ENCODE measurements at regions not wholly inside any gene's neighbourhood (a gene's known extent, or its start where the extent isn't known, plus 50 kb on each side); places are given as distances from the start of the nearest gene placed in this dataset.

DNA sequence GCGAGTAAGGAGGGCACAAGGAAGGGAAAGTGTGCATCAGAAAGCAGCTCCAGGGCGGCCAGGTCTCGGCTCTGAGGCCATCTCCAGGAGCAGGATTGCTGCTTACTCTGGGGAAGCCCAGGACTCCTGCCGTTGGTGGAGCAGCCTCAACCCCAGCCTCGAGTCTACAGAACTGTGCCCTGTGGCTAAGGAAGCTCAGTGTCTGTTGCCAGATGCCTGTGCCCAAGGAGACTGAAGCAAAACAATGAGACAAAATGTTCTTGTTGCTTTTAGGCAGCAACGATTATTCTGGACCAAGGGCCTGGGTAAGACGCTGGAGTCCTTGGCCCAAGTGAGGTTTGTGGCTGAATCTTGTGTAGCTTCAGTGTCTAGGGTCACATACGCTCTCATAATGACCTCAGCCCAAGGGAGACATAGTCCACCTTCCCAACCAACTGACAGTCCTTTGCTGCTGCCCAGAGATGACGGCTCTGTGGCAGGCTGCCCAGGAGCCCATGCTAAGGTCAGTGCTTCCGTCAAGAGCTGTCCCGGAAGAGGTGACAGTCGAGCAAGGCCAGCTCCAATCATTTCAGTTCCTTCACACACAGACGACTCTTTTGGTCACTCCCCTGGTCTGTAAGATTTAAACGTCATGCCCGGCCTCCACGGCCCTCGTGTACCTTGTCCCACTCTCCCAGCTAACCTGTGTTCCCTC is 223.8 kb downstream of the TTC32 start:
- DNase-seq, result no peak

DNA sequence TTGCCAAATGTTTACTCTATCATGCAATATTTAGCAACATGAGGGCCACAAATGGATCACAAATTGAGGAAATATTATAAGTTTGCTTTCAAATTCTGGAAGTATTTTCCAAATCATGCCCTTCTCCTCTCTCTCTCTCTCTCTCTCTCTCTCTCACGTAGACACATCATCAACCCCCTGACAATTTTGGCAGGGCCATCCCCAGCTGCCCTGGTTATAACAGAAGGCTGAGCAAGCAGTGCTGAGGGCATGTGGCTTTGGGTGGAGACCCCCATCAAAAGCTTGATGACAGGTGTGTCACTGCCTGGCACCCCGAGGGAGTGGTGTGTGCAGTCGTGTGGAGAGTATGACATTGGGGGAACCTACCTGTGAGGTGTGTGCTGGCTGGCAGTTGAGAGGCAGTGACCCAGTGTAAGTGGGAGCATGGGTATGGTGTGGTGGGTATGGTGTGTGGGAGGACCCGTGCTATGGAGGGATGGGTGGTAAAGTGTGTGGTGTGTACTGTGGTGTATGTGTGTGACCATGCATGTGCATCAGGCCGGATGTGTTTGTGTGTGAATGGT is 224.5 kb downstream of the TTC32 start:
- DNase-seq, result no peak

DNA sequence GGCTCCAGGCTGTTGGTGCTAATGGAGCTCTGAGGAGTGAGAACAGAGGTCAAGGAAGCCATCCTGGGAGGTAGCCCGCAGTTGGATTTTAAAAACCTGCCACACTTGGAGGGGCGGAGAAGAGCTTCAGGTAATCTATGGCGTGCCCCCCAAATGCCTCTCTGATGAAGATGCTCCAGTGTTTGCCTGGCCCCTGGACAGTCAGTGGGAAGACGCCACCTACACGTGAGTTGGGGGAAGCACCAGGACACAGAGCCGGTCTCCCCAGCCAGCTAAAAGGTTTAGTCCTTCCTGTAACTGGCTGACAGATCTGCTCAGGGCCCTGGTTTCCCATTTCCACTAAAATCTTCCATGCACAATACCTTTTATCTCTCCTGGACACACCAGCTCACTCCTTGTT is 225.0 kb downstream of the TTC32 start:
- DNase-seq, result no peak

DNA sequence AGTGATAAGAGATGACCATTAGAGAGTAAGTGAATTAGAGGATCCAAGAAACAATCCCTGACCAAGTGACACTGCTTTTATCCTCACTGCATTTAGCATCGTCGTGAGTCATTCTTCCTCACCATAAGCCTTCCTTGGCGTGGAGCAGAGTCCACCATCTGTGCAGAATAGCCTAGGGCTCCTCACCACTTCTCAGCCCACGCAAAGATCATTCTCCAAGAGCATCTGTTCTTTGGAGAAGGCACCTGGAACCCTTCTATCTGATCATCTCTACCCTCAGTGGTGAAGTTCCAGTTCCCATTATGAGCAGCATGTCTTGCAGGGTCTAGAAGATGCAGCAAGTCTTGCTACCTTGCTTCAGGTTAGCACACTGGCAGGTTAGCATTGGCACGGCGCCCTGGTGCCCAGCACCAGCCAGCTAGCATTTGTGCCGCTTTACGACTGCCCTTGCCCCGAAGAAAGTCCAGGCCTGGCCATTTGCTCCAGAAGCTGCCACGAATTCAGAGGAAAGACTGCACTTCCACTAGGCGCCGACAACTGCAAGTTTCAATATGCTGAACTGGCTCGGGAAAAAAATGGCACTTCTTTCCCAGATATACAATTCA is 225.8 kb downstream of the TTC32 start:
- no peak for DNase-seq

DNA sequence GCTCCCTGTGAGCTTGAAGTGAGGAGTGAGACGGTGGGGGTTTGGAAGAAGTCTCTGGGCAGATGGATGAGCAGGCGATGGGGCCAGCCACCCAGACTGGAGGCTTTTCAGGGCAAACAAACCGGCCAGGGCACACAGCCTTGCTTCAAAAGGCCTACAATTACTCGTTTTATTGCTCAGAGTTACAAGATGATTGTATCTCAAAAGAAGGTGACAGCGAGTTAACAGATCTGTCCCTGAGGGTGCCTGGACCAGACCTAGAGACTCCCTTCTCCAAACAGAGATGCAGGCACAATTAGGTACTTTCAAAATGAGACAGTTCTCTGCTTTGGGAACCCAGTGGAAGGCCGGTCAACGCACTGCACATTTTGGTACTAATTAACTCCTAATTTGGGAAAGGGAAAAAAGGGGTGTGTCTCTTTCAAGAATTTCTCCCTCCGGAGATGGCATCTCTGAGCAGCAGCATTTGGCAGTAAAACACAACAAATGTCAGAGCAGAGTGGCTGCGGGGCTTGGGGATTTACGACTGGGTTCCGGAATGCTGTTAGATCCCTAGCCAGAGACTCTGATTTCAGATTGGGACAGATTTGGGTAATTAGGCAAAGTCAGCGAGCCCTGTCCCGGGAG is 226.7 kb downstream of the TTC32 start:
- peak; percentile 57 for DNase-seq

GRCh38 chr2:19674051-19675002 is 227.5 kb downstream of the TTC32 start:
- DNase-seq, result no peak

- no peak for DNase-seq
Observed at GRCh38 chr2:19673213-19673791, 228.5 kb downstream of the TTC32 start.

GRCh38 chr2:19671916-19672315 is 229.9 kb downstream of the TTC32 start:
- DNase-seq, result no peak

- DNase-seq, result no peak
Observed at GRCh38 chr2:19671311-19671710, 230.5 kb downstream of the TTC32 start.

- DNase-seq, result peak; percentile 86
Observed at GRCh38 chr2:19670303-19670702, 231.5 kb downstream of the TTC32 start.

DNA sequence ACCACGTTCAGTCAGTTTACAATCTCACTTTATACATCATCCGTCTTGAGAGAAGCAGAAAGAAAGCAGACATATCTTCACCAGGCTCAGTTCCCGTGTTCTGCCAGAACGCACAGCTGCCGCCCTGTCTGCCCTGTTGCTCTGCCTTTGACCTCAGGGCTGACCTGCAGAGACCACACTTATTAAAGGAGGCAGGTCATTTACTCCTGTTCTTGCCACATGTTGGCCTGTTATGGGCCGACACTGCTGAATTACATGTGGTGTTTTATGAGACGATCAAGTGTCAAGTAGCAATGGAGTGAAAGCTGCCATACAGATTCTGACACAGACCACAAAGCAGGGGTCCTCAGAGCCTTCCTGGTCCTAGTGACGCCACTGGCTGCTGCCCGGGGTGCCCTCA is 232.2 kb downstream of the TTC32 start:
- peak; percentile 45 for DNase-seq

DNA sequence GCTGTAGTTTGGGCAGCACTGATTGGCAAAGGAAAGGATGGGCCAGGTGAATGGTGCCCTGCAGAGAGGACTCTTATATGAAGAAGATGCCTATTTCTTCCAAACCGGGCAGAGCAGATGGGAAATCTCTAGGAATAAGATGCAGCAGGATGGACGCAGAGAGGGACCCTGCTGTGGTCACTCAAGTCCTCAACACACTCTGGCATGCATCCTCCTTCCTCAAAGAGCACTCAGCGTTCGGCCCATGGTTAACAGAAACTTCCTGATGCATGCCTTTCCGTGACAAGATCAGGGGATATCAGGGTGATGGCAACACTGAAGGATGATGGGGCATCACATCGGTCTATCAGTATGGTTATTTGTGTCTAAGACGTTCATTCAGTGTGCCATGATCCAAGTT is 232.7 kb downstream of the TTC32 start:
- no peak for DNase-seq

GRCh38 chr2:19667536-19667949 is 234.2 kb downstream of the TTC32 start:
- DNase-seq, result no peak

DNA sequence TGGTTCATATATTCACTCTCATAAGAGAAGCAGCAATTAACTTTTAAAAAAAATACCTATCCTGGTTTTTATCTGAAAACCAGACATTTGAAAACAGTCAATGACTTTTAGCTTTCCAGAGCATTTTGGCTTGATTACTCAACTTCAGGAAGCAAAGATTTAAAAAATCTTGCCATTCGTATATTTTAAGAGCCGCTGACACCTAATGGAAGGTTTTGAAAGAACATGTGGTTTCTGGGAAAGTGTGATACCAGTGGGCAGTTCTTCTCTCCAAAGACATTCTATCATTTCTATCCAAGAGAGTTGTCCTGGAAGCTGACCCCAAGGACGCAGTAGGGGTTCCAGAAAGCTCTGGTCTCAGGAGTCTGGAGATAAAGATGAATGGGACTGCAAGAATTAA is 234.7 kb downstream of the TTC32 start:
- no peak for DNase-seq

- no peak for DNase-seq
Observed at GRCh38 chr2:19664646-19665045, 237.1 kb downstream of the TTC32 start.

DNA sequence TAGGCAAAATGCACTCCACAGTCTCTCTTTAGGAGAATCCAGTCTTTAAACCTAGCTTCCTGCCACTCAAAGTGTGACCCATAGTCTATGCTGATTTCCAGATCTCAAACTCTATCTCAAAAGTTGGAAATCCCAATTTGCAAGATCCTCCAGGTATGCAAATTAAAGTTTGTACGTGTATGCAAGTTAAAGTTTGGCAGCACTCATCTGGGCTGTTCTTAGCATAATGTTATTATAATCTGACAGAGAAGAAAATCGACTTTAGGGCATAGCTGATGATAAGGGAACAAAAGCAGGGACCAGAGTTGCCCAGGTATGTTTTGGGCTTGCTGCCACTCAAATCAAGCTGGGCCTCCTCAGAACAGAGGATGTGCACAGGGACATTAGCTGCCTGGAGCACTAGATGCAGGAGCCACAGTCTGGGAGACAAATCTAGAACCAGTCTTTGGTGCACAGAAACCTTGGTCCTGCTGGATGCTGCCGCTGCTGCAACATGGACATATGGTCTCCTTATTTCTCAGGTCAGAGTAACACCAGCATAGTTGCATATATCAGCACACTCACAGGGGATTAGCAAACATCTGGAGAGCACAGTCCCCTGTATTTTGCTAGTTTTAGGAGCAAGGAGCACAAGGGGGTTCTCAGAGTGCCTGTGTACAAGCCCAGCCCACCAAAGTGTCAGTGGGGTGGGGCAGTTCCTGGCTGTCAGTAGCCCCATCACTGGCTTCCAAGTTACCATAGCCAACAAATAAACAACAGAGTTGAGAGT is 242.6 kb downstream of the TTC32 start:
- no peak for DNase-seq

DNA sequence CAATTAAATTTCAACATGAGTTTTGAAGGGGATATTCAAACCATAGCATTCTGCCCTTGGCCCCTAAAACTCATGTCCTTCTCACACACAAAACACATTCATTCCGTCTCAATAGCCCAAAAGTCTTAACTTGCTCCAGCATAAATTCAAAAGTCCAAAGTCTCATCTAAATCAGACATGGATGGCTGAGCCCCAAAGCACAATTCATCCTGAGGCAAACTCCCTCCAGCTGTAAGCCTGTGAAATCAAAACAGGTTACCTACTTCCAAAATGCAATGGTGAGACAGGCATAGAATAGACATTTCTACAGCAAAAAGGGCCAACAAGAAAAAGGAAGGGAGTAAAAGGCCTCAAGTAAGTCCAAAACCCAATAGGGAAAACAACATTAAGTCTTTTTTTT is 245.8 kb downstream of the TTC32 start:
- no peak for DNase-seq

GRCh38 chr2:19654310-19655090 is 247.3 kb downstream of the TTC32 start:
- DNase-seq, result no peak

DNA sequence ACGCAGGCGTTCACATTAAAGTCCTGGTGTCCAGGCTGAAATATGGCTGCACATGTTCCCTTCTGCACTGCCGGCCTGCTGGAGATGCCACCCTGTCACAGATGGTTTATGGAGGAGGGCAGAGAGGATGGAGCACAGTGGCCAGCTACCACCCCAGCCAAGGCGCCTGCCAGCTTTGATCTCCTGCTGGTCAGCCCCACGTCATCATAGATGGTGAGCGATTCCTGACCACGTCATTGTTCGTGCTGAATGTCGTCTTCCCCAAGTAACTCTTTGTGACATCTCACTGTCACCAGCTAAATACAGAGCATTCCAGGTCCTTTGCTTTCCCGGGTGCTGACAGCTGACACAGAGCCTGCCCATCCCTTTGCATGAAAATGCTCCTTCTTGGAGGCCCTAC is 248.3 kb downstream of the TTC32 start:
- no peak for DNase-seq

- no peak for DNase-seq
Observed at GRCh38 chr2:19652811-19653210, 249.0 kb downstream of the TTC32 start.
